ENCODE measurements at regions not wholly inside any gene's neighbourhood (a gene's known extent, or its start where the extent isn't known, plus 50 kb on each side); places are given as distances from the start of the nearest gene placed in this dataset.
A peak's percentile ranks its signal among the peaks of the same experiment; 100 is the strongest.
"Not testable (repeated sequence)": the region's sequence is repeated elsewhere in the genome, so short reads cannot be mapped to it uniquely, and the experiment has no call there.

DNA sequence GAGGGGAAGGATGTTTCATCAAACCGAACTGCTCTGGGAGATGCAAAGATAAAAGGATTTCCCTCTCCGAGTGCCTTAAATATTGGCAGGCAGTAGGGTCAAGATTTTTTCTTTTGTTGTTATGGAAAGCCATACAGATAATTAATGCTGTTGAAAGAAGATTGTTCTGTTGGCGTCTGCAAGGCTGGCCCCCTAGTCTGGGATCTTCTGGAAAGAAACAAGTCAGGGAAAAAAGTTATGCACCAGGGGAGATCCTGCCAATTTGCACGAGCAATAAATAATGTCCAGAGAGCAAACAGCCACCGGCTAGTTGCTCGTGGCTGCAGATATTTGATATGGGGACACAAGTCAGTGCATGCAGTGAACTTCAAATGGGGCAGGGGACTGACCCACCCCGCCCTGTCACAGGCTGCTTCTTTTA lies 202.1 kb upstream of the MYL2 start:
- ATAC-seq: no peak
- DNase-seq: peak in 2 of 4 donors; percentile 13 to 24
- no peaks in the 10 kb centered on the region for H3K36me3 ChIP-seq

DNA sequence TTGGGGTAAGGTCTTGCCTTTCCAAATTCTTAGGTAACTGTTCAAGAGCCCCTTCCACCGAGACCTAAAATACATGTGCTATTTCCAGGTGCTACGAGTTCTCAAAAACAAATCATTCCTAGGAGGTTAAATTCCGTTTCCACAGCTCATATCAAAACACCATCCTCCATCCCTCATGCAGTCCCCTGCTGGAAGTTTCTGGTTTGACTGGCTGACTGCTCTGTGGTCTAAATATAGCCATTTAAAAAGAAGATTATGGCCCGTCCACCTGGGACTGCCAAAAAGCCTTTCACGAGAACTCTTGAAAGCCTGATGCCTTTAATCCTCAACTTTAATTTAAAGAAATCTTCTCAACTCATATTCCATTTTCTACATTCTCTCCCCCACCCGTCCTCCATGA lies 201.5 kb upstream of the MYL2 start:
- intact Hi-C loops (cut with DNase I): no loop called here
- peak in 1 of 4 donors; percentile 4 for DNase-seq

More for the DNA sequence above, 202.1 kb upstream of the MYL2 start:
- Histone ChIP-seq H3K27me3 (peaks cover 0 to 42% of the 10 kb centered on the region in 2 donors), H3K9me3 (no peaks in the 10 kb centered on the region), H3K4me1 (peaks cover 0 to 7% of the 10 kb centered on the region in 2 donors), H3K27ac (no peak overlapping the region), H3K4me3 (no peak overlapping the region)
- TF ChIP-seq, protein P1, sequence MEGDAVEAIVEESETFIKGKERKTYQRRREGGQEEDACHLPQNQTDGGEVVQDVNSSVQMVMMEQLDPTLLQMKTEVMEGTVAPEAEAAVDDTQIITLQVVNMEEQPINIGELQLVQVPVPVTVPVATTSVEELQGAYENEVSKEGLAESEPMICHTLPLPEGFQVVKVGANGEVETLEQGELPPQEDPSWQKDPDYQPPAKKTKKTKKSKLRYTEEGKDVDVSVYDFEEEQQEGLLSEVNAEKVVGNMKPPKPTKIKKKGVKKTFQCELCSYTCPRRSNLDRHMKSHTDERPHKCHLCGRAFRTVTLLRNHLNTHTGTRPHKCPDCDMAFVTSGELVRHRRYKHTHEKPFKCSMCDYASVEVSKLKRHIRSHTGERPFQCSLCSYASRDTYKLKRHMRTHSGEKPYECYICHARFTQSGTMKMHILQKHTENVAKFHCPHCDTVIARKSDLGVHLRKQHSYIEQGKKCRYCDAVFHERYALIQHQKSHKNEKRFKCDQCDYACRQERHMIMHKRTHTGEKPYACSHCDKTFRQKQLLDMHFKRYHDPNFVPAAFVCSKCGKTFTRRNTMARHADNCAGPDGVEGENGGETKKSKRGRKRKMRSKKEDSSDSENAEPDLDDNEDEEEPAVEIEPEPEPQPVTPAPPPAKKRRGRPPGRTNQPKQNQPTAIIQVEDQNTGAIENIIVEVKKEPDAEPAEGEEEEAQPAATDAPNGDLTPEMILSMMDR (IDR thresholded peaks at IDR 0.05): no peak
- intact Hi-C loops (cut with DNase I): no loop called here

DNA sequence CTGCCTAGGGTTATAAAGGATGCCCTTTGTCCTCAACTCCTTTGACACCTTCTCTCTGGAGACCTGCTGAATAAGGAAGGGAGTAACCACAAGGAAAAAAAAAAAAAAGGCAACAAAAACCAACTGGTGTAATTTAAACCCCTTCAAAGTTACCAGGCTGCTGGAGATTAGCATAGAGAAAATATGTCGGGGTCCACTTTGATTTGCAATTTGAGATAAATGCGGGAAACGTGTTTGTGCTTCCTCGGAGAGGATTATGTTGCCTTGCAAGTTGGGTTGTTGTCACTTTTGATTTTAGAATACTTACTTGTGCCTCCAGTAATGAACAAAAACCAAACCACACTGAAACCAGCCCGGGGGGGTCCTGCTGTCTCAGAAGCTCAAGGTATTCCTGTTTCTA lies 200.2 kb upstream of the MYL2 start:
- H3K36me3 ChIP-seq: no peaks in the 10 kb centered on the region

More for the DNA sequence above, 201.5 kb upstream of the MYL2 start:
- H3K4me1 ChIP-seq: peaks cover 0 to 2% of the 10 kb centered on the region in 2 donors
- no peak overlapping the region for H3K27ac ChIP-seq
- TF ChIP-seq, protein P1 (IDR thresholded peaks at IDR 0.05): no peak
- H3K36me3 ChIP-seq: no peaks in the 10 kb centered on the region
- H3K27me3 ChIP-seq: peaks cover 0 to 42% of the 10 kb centered on the region in 2 donors
- H3K9me3 ChIP-seq: no peaks in the 10 kb centered on the region
- no peak for ATAC-seq
- H3K4me3 ChIP-seq: no peak overlapping the region

DNA sequence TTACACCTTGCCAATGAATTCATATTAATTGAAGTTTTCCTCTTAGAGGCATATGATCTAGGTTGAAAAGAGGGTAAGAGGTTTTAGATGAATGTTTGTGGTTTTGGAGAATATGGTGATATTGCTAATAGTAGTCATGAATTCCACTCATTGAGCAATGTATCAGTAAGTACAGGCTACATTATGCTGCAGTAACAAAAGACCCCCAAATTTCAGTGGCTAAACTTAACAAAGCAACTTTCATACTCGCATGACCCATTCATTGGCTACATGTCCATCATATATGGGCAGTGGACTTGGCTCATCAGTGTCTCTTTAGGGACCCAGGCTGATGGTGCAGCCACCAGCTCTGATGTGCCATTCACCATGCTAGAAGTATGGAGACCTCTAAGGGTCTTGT lies 196.6 kb upstream of the MYL2 start:
- TF ChIP-seq, protein P1 (IDR thresholded peaks at IDR 0.05): no peak
- intact Hi-C loops (cut with DNase I): no loop called here

More for the DNA sequence above, 200.2 kb upstream of the MYL2 start:
- Histone ChIP-seq H3K4me3 (no peak overlapping the region), H3K4me1 (no peaks in the 10 kb centered on the region), H3K9me3 (no peaks in the 10 kb centered on the region), H3K27me3 (peaks cover 0 to 42% of the 10 kb centered on the region in 2 donors), H3K27ac (no peak overlapping the region)
- TF ChIP-seq, protein P1 (IDR thresholded peaks at IDR 0.05): no peak
- intact Hi-C loops (cut with DNase I): no loop called here
- DNase-seq (no peak), ATAC-seq (no peak)

DNA sequence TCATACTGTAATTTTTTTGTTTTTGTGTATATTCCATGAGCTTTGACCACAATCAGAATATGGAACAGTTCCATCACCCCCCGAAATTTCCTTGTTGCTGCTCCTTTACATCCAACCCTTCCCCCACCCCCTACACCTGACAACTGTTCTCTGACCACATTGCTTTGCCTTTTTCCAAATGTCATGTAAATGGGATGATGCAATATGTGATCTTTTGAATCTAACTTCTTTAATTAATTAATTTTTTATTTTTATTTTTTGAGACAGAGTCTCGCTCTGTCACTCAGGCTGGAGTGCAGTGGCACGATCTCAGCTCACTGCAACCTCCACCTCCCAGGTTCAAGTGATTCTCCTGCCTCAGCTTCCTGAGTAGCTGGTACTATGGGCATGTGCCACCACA lies 192.9 kb upstream of the MYL2 start:
- H3K27ac ChIP-seq; H3K9me3 ChIP-seq; intact Hi-C loops (cut with DNase I); DNase-seq; H3K36me3 ChIP-seq; ATAC-seq; H3K4me1 ChIP-seq; H3K4me3 ChIP-seq; H3K27me3 ChIP-seq: not testable (repeated sequence)

More for the DNA sequence above, 196.6 kb upstream of the MYL2 start:
- ATAC-seq (no peak), DNase-seq (no peak)
- peaks cover 0 to 6% of the 10 kb centered on the region in 2 donors for H3K4me1 ChIP-seq
- no peaks in the 10 kb centered on the region for H3K9me3 ChIP-seq
- H3K27me3 ChIP-seq: peaks cover 0 to 37% of the 10 kb centered on the region in 2 donors
- no peaks in the 10 kb centered on the region for H3K36me3 ChIP-seq
- no peak overlapping the region for H3K27ac ChIP-seq
- no peak overlapping the region for H3K4me3 ChIP-seq
